Large intestine (tissue), 3 donors: ENCODE measurements at regions not wholly inside any gene's neighbourhood (a gene's known extent, or its start where the extent isn't known, plus 50 kb on each side); places are given as distances from the start of the nearest gene placed in this dataset.
"Not testable (repeated sequence)": the region's sequence is repeated elsewhere in the genome, so short reads cannot be mapped to it uniquely, and the experiment has no call there.

Experiments used
- DNase-seq, 2 donors: peaks; one replicate each; pipeline versions ENCODE4 v3.0.0 to v3.0.0-alpha.2; 2013
- H3K27ac ChIP-seq: one replicate; pipeline ENCODE4 v1.5.1; 2013; ENCODE audit warnings: low read length
- H3K27me3 ChIP-seq: 2 replicates; pipeline ENCODE4 v1.6.1; 2013; ENCODE audit warnings: low read length; ENCODE audit not compliant: control insufficient read depth, insufficient read depth
- H3K36me3 ChIP-seq: 2 replicates; pipeline ENCODE4 v1.6.1; 2013; ENCODE audit warnings: low read length; ENCODE audit not compliant: control insufficient read depth, insufficient read depth
- H3K4me1 ChIP-seq: one replicate; pipeline ENCODE4 v1.6.1; 2013; ENCODE audit warnings: low read length; ENCODE audit not compliant: control insufficient read depth, insufficient read depth
- H3K4me3 ChIP-seq: one replicate; pipeline ENCODE4 v1.5.1; 2013; ENCODE audit warnings: low read length
- H3K9me3 ChIP-seq: one replicate; pipeline ENCODE4 v1.6.1; 2013; ENCODE audit warnings: mild to moderate bottlenecking, low read depth, low read length, moderate library complexity; ENCODE audit not compliant: control insufficient read depth
- WGBS: methylation state at CpG from one replicate; pipeline ENCODE4 v1.1.5; 2013; ENCODE audit warnings: low lambda C conversion rate; ENCODE audit not compliant: insufficient coverage; 5-methylcytosine and 5-hydroxymethylcytosine counted together

DNA sequence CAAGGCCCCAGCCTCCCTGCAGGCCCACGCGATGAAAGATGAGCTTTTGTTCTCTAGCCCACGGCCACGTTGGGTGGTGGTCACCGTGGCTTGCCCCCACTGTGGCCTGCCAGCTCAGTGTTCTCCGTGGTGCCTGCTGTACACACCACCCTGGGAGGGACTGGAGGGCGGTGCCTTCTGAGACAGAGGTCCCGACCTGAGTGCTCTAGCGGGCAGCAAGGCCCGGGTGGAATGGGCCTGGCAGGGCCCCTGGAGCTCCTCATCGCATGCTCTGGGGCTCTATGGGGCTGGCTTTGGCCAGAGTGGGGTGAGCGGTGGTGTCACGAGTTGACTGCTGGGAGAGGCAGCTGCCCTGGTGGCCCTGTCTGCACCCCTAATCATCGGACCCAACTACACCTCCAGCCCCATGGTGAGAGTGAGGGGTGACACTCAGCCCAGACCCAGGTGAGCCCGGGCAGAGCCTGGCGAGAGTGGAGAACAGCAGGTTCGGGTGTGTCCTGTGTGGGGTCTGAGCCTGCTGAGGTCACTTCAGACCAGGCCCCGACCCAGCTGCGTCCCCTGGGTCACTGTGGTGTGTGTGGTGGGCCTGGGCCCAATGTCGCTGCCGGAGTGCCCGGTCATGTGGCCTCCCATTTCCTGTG is 541.9 kb downstream of the TBC1D22A start:
- Histone ChIP-seq H3K27me3 (no peaks in the 10 kb centered on the region), H3K4me3 (no peak overlapping the region), H3K36me3 (no peaks in the 10 kb centered on the region), H3K4me1 (no peaks in the 10 kb centered on the region), H3K27ac (no peak overlapping the region), H3K9me3 (peaks cover 3% of the 10 kb centered on the region)
- 100% methylated on average over 1 of the region's 22 CpGs for WGBS
- no peak for DNase-seq

DNA sequence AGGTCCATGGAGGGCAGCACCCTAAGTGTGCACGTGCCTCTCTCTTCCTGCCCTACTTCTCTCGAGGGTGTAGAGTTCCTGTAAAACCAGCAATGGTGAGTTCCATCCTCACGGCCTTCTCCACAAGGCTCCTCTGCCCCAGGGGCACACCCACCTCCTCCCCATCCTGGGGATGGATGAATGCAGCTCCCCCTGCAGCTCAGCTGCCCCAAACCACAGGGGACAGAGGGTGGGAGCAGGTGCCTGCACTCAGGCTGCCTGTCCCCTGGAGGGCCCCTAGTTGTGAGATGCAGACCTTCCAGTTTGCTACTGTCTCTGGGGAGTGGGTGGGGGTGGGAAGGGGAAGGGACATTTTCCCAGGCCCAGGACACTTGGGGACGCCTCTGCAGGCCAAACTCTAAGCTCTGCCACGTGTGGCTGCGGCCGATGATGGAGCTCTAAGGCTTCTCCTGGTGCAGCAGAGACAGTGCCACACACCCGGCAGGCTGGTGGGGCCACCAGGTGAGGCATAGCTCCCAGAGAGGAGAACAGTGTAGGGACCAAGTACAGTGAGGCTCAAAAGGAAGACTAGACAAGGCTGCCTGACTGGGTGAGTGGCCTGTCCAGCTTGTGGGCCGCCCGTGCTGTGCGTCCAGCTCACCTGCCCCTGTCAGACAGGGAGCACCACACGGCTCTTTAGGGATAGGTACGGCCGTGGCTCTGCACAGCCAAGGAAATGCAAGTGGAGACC is 540.9 kb downstream of the TBC1D22A start:
- no CpG with 5 or more reads among the region's 14 CpGs for WGBS
- H3K27me3 ChIP-seq: no peaks in the 10 kb centered on the region
- peaks cover 3% of the 10 kb centered on the region for H3K9me3 ChIP-seq
- H3K27ac ChIP-seq: no peak overlapping the region
- DNase-seq: no peak
- no peaks in the 10 kb centered on the region for H3K4me1 ChIP-seq
- H3K4me3 ChIP-seq: no peak overlapping the region
- no peaks in the 10 kb centered on the region for H3K36me3 ChIP-seq

DNA sequence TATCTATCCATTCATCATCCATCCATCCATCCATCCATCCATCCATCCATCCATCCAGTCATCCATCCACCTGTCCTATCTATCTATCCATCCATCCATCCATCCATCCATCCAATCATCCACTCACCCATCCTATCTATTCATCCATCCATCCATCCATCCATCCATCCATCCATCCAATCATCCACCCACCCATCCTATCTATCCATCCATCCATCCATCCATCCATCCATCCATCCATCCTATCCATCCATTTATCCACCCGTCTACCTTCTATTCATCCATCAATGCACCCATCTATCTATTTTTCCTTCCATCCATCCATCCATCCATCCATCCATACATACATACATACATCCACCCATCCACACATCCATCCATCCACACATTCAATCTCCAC is 540.1 kb downstream of the TBC1D22A start:
- not testable (repeated sequence) for H3K27ac ChIP-seq, DNase-seq, H3K36me3 ChIP-seq, H3K4me1 ChIP-seq, H3K27me3 ChIP-seq, H3K9me3 ChIP-seq, H3K4me3 ChIP-seq
- 89% methylated on average over 1 of the region's 1 CpG for WGBS

DNA sequence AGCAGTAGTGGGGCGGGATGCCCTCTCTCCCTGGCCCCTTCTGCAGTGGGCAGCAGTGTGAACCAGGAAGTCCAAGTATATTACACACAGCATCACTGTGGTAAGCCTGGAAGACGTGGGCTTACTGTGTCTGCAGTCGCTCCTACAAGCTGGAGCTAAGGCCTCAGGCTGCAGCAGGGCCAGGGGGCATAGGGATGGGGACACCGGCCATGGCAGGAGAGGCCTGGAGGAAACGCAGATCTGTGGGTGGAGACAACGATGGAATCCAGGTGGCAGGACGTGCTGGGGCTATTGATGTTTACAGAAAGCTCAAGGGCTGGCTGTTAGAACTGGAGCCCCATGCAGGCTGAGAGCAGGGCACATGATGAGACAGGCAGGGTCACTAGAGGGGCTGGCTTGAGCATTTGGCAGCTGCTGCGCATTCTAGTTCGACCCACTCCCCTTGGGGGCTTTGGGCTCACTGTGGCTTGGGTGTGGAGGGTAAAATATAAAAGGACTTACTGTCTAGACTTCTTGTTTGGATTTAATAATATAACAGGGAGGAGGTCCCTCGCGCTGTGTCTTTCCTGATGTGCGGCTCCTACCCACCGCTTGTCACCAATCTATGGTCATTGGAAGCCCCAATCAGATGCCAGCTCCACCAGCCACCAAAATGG is 539.5 kb downstream of the TBC1D22A start:
- Histone ChIP-seq H3K4me1 (no peaks in the 10 kb centered on the region), H3K27ac (no peak overlapping the region), H3K4me3 (no peak overlapping the region), H3K36me3 (no peaks in the 10 kb centered on the region), H3K27me3 (no peaks in the 10 kb centered on the region), H3K9me3 (peaks cover 3% of the 10 kb centered on the region)
- WGBS: no CpG with 5 or more reads among the region's 13 CpGs
- DNase-seq: no peak

DNA sequence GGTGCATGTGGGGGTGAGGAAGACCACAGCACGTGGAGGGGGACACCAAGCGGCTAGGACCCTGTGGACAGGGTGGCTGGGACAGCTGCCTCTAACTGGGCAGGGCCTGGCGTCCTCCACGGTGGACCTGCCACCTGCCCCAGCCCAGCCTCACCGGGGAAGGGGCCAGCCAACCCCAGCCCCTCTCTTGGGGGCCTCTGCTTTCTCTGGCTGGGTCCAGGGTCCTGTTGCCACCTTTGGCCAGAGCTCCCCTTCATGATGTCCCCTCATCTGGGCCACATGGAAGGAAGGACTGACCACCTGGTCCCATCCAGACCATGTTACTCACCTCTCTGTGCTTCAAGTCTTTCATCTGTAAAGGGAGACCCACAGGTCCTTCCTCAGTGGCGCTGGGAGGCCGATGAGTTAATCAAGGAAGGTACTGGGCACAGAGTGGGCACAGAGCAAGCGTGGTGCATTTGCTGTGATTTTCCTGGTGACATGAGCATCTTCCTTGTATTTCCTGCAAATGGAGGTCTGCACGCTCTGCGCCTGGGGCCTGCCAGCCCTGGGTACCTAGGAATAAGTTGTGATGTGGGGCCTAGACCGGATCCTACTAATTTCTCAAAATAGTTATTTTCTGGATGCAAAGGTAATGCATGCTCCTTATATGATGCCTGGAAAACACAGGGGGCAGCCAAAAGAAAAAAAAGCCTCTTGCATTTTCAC is 538.4 kb downstream of the TBC1D22A start:
- WGBS: no CpG with 5 or more reads among the region's 11 CpGs
- no peak for DNase-seq
- H3K27me3 ChIP-seq: no peaks in the 10 kb centered on the region
- H3K27ac ChIP-seq: no peak overlapping the region
- no peaks in the 10 kb centered on the region for H3K36me3 ChIP-seq
- H3K9me3 ChIP-seq: peaks cover 3% of the 10 kb centered on the region
- H3K4me1 ChIP-seq: no peaks in the 10 kb centered on the region
- H3K4me3 ChIP-seq: no peak overlapping the region

DNA sequence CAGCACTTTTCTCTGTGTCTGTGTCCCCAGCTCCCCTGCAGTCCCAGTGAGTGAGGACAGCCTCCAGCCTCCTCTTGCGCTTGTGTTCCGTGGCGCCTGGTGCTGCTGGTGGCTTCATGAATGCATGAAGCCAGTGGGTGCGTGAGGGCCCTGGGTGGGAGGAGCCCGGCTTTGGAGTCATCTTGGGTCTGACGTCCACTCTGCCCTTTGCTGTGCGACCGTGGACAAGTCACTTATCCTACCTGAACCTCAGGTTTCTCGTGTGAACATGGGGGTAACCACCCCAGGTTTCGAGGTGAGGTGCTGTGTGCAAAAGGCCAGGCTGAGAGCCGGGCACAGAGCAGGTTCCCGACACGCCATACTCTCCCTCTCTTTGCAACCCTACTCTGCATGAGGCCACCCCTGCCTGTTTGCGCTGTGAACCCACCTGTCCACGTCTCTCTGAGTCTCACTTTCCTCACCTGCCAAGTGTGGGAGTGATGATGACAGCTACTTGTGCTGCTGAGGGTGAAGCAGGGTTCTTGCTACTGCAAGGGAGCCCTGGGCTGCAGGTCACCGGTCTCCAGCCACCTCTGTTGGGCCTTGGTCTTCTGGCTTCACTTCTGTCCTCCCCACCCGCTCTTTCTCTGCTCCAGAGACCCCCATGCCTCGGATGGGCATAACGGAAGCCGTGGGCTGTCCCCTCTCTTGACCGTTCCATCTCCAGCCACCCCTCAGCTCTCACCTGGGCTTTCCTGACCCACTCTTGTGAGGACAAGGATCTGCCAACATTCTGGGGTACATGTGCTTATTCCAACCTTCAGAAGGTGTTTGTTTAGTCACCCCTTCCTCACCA is 537.6 kb downstream of the TBC1D22A start:
- no peaks in the 10 kb centered on the region for H3K27me3 ChIP-seq
- H3K27ac ChIP-seq: no peak overlapping the region
- no peak overlapping the region for H3K4me3 ChIP-seq
- no peaks in the 10 kb centered on the region for H3K4me1 ChIP-seq
- DNase-seq: no peak
- H3K9me3 ChIP-seq: peaks cover 3% of the 10 kb centered on the region
- no CpG with 5 or more reads among the region's 21 CpGs for WGBS
- H3K36me3 ChIP-seq: no peaks in the 10 kb centered on the region

DNA sequence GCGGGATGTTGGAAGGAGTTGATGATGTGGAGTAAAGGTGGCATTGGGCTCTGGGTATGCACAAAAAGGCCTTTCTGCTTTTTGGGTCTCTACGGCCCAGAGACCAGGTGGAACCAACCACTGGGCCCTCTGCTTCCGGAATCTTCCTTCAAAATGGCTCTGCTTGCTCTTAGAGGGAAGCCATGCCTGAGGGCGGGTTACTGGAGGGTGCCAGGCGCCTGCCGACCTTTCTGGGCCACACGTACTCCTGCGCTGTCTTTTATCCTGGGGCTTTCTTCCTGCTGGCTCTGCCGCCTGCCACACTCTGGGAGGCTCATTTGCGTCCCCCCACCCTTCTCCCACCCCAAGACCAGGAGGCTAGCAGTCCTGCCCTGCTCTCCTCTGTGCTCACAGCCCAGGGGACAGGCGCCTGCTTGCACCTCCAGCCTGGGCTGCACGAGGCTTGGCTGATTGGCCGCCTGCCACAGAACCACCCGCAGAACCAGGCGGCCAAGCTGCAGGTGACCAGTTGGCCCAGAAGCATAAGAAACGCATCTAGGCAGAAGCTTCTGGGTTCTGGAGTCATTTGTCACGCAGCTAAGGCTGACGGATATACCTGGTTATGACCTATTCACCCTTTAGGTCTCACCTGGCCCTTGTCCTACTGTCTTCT is 536.9 kb downstream of the TBC1D22A start:
- no peak for DNase-seq
- no peaks in the 10 kb centered on the region for H3K36me3 ChIP-seq
- H3K4me1 ChIP-seq: no peaks in the 10 kb centered on the region
- no peaks in the 10 kb centered on the region for H3K27me3 ChIP-seq
- H3K9me3 ChIP-seq: peaks cover 3% of the 10 kb centered on the region
- H3K4me3 ChIP-seq: no peak overlapping the region
- no peak overlapping the region for H3K27ac ChIP-seq
- WGBS: no CpG with 5 or more reads among the region's 18 CpGs

DNA sequence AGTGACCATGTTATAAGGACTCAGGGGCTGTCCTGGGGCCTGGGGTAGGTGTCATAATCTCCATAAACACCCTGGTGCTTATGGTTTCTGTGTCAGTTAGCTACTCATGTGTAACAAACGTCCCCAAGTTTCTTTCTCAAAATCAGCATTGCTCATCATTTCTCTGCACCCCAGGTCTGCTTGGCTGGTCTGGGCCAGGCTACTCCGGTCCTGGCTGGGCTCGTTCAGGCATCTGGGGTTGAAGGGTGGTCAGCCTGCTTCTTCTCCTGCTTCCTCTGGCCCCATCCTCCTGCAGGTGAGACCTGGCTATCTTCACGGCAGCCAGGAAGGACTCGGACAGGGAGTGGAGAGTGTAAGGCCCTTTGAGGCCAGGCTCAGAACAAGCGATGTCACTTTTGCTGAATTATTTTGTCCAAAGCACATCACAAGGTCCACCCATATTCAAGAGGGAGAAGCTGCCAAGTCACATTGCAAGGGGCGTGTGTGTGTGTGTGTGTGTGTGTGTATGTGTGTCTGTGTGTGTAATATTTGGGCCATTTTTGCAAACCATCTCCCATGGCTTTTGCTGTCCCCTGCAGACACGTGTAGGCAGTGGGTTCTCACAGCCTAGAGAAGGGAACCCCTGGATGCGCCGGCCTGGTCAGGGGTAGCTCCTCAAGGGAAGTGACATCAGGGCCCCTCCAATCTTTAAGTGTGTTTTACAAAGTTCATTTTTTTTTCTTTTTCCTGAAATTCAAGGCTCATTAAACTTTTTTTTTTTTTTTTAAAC is 535.8 kb downstream of the TBC1D22A start:
- WGBS: 80% methylated on average over 1 of the region's 10 CpGs
- Histone ChIP-seq H3K36me3 (no peaks in the 10 kb centered on the region), H3K27ac (no peak overlapping the region), H3K4me3 (no peak overlapping the region), H3K9me3 (no peaks in the 10 kb centered on the region), H3K4me1 (no peaks in the 10 kb centered on the region), H3K27me3 (no peaks in the 10 kb centered on the region)
- no peak for DNase-seq

DNA sequence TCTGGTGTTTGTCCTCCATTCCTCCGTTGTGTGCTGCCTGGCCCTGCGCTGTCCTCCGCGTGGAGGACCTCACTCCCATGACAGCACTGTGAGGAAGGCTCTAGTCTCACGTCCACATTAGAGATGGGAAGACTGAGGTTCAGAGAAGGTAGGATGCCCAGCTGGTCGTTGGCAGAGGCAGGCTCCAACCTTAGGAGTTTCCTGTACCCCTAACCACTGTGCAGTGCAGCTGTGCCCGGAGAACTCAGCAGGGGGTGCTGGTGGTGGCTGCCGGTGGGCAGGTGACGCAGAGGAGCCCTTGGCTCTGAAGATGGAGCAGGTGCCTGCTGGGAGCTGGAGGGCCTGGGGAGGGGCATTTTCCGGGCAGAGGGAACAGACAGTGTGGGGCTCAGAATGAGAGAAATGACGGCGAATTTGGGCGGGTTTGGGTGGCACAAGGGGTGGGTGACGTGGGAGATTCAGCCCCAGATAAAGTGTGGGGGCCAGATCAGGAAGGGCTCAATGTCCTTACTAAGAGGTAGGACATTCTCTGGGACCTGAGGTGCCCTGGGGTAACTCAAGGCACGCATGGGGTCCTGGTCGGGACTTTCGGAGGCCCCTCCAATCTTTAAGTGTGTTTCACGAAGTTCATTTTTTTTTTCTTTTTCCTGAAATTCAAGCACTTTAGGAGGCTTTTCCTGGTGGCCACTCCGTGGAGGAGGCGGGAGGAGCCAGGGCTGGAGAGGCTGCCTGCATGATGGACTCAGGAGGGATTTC is 535.0 kb downstream of the TBC1D22A start:
- no peaks in the 10 kb centered on the region for H3K9me3 ChIP-seq
- no peaks in the 10 kb centered on the region for H3K27me3 ChIP-seq
- H3K36me3 ChIP-seq: no peaks in the 10 kb centered on the region
- no peak for DNase-seq
- no peak overlapping the region for H3K4me3 ChIP-seq
- no peak overlapping the region for H3K27ac ChIP-seq
- 93% methylated on average over 3 of the region's 20 CpGs for WGBS
- no peaks in the 10 kb centered on the region for H3K4me1 ChIP-seq
